ENCODE measurements at regions not wholly inside any gene's neighbourhood (a gene's known extent, or its start where the extent isn't known, plus 50 kb on each side); places are given as distances from the start of the nearest gene placed in this dataset.

DNA sequence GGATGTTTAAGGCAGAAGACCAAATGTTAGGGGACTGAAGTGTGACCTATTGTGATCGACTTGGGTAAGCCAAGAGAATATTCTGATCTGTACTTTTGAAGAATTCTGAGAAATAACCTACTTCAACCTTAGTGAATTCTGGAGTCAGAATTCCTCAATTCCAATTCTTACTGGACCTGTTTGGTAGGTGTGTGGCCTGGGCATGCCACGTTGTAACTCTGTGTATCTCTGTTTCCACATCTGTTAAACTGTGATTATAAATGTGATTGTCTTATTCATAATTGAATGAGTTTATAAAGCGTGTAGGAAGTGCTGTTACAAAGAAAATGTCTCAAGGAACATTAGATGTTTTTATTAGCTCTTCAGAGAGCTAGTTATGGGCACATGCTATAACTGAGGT is 64.5 kb downstream of the TUSC1 start:
- no peak for TF ChIP-seq CTCF (conservative IDR thresholded peaks at IDR 0.05)
- H3K9me3 Mint-ChIP-seq, result peaks cover 2% of the 10 kb centered on the region
- no peak overlapping the region for H3K27ac Mint-ChIP-seq (ENCODE audit: unreplicated experiment)
- no peak overlapping the region for H3K4me3 Mint-ChIP-seq
- no peak for DNase-seq (ENCODE audit: low read depth, low spot score)
- no peaks in the 10 kb centered on the region for H3K27me3 Mint-ChIP-seq (ENCODE audit: low read depth)
- no peaks in the 10 kb centered on the region for H3K36me3 Mint-ChIP-seq (ENCODE audit: low read depth)
- H3K4me1 Mint-ChIP-seq, result no peaks in the 10 kb centered on the region

GRCh38 chr9:25603106-25603505 is 75.1 kb downstream of the TUSC1 start:
- Mint-ChIP-seq H3K27ac (ENCODE audit: unreplicated experiment) (no peak overlapping the region), H3K27me3 (ENCODE audit: low read depth) (no peaks in the 10 kb centered on the region), H3K9me3 (no peaks in the 10 kb centered on the region), H3K4me3 (no peak overlapping the region), H3K36me3 (ENCODE audit: low read depth) (no peaks in the 10 kb centered on the region), H3K4me1 (no peaks in the 10 kb centered on the region)
- DNase-seq (ENCODE audit: low read depth, low spot score), result no peak
- no peak for TF ChIP-seq CTCF (conservative IDR thresholded peaks at IDR 0.05)

- DNase-seq (ENCODE audit: low read depth, low spot score), result no peak
- Mint-ChIP-seq H3K27me3 (ENCODE audit: low read depth) (no peaks in the 10 kb centered on the region), H3K4me1 (no peaks in the 10 kb centered on the region), H3K4me3 (no peak overlapping the region), H3K9me3 (no peaks in the 10 kb centered on the region), H3K36me3 (ENCODE audit: low read depth) (no peaks in the 10 kb centered on the region), H3K27ac (ENCODE audit: unreplicated experiment) (no peak overlapping the region)
- no peak for TF ChIP-seq CTCF (conservative IDR thresholded peaks at IDR 0.05)
Observed at GRCh38 chr9:25602400-25603044, 75.7 kb downstream of the TUSC1 start.

DNA sequence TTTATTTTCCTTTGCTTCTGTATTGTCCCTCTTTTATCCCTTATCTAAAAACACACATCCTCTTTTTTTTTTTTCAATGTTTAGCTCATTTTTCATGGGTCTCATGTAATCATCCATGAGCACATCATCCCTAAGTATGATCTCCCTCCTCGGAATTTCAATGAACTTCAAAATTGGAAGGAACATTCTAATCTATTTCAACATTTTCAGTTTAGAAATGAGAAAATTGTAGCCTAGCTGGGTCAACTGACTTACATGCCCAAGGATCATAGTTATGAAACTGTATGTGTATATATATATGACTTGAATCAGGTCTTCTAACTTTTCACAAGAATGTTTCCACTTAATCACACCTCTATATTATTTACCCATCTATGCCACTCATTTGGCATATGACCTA is 77.7 kb downstream of the TUSC1 start:
- no peaks in the 10 kb centered on the region for H3K27me3 Mint-ChIP-seq (ENCODE audit: low read depth)
- H3K9me3 Mint-ChIP-seq, result no peaks in the 10 kb centered on the region
- no peaks in the 10 kb centered on the region for H3K4me1 Mint-ChIP-seq
- TF ChIP-seq CTCF (conservative IDR thresholded peaks at IDR 0.05), result no peak
- no peak overlapping the region for H3K27ac Mint-ChIP-seq (ENCODE audit: unreplicated experiment)
- H3K4me3 Mint-ChIP-seq, result no peak overlapping the region
- peaks cover 2% of the 10 kb centered on the region for H3K36me3 Mint-ChIP-seq (ENCODE audit: low read depth)
- DNase-seq (ENCODE audit: low read depth, low spot score), result no peak

GRCh38 chr9:25584611-25585010 is 93.6 kb downstream of the TUSC1 start:
- Mint-ChIP-seq H3K4me3 (no peak overlapping the region), H3K4me1 (no peaks in the 10 kb centered on the region), H3K9me3 (peaks cover 10% of the 10 kb centered on the region), H3K27me3 (ENCODE audit: low read depth) (no peaks in the 10 kb centered on the region), H3K27ac (ENCODE audit: unreplicated experiment) (no peak overlapping the region), H3K36me3 (ENCODE audit: low read depth) (no peaks in the 10 kb centered on the region)
- no peak for DNase-seq (ENCODE audit: low read depth, low spot score)
- no peak for TF ChIP-seq CTCF (conservative IDR thresholded peaks at IDR 0.05)
